ENCODE measurements at regions not wholly inside any gene's neighbourhood (a gene's known extent, or its start where the extent isn't known, plus 50 kb on each side); places are given as distances from the start of the nearest gene placed in this dataset.

DNA sequence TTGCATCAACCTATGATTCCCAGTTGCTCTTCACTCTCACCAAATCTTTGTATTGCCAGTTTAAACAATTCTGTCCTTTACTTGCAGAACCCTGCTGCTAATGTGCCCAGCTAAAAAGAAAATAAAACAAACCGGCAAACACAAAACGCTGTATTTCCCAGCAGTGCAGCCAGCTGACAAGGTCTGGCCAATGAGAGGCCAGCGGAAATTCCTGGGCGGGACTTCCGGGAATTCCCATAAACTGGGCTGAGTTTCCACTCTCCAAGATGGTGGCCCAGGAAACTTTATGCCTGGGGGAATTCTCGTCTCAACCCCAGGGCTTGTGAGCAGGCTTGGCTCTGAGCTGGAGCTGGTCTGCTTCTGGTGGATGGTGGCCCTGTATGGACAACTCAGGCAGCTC is 807.3 kb upstream of the TMEM132C start:
- TF ChIP-seq, protein P1, sequence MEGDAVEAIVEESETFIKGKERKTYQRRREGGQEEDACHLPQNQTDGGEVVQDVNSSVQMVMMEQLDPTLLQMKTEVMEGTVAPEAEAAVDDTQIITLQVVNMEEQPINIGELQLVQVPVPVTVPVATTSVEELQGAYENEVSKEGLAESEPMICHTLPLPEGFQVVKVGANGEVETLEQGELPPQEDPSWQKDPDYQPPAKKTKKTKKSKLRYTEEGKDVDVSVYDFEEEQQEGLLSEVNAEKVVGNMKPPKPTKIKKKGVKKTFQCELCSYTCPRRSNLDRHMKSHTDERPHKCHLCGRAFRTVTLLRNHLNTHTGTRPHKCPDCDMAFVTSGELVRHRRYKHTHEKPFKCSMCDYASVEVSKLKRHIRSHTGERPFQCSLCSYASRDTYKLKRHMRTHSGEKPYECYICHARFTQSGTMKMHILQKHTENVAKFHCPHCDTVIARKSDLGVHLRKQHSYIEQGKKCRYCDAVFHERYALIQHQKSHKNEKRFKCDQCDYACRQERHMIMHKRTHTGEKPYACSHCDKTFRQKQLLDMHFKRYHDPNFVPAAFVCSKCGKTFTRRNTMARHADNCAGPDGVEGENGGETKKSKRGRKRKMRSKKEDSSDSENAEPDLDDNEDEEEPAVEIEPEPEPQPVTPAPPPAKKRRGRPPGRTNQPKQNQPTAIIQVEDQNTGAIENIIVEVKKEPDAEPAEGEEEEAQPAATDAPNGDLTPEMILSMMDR (IDR thresholded peaks at IDR 0.05; ENCODE audit: low read depth, low read length): no peak
- no peak for TF ChIP-seq POLR2A (IDR thresholded peaks at IDR 0.05; ENCODE audit: extremely low read depth, insufficient read length)
- TF ChIP-seq MYC (IDR thresholded peaks at IDR 0.05; ENCODE audit: low read depth, low read length): no peak
